K562 (cell line): ENCODE measurements at regions not wholly inside any gene's neighbourhood (a gene's known extent, or its start where the extent isn't known, plus 50 kb on each side); places are given as distances from the start of the nearest gene placed in this dataset.

ENCODE experiments used
- CBFB ChIP-seq: sonication (generic); formaldehyde crosslinking; IDR thresholded peaks from 2 replicates; pipeline ENCODE4 v1.4.0; 2020; ENCODE audit warnings: mild to moderate bottlenecking, missing genetic modification reagents
- CREB1 ChIP-seq, 2 experiments: sonication (generic) in 1 of 2; formaldehyde crosslinking in 1 of 2; IDR thresholded peaks; 2 replicates each; pipeline versions ENCODE4 v1.6.1 to v1.8.0; 2012 to 2022; ENCODE audit warnings: inconsistent platforms in 1 of 2, mild to moderate bottlenecking in 1 of 2, missing genetic modification reagents in 1 of 2, moderate library complexity in 1 of 2
- EP300 ChIP-seq: IDR thresholded peaks from 2 replicates; pipeline ENCODE4 v1.6.1; 2012; ENCODE audit warnings: low read length, improper control_type of control experiment
- EZH2 ChIP-seq: IDR thresholded peaks from 2 replicates; pipeline ENCODE4 v1.6.1; 2012; ENCODE audit warnings: low read depth, mild to moderate bottlenecking, inconsistent platforms, low read length, borderline replicate concordance
- HCFC1 ChIP-seq: IDR thresholded peaks from 2 replicates; pipeline ENCODE4 v1.6.1; 2012; ENCODE audit warnings: low read depth, low read length, improper control_type of control experiment
- PML ChIP-seq: IDR thresholded peaks from 2 replicates; pipeline ENCODE4 v1.6.1; 2012; ENCODE audit warnings: low read length, inconsistent platforms
- POLR2A ChIP-seq: fragments of 450-650 bp; conservative IDR thresholded peaks from 2 replicates; pipeline ENCODE4 v1.6.1; 2016
- POLR2AphosphoS5 ChIP-seq: IDR thresholded peaks from 2 replicates; pipeline ENCODE4 v1.6.1; 2011; ENCODE audit warnings: mild to moderate bottlenecking, low read depth, low read length, moderate library complexity; ENCODE audit not compliant: control insufficient read depth, insufficient read depth
- YY1 ChIP-seq, 3 experiments: IDR thresholded peaks; 2 replicates each; pipeline ENCODE4 v1.6.1; 2011; ENCODE audit warnings: low read length in 2 of 3, mild to moderate bottlenecking in 2 of 3, moderate library complexity in 2 of 3, borderline replicate concordance in 1 of 3, control low read depth in 1 of 3, low read depth in 1 of 3; ENCODE audit not compliant: insufficient read depth in 3 of 3, insufficient replicate concordance in 2 of 3, control insufficient read depth in 1 of 3, insufficient read length in 1 of 3; ENCODE audit errors: extremely low read depth in 1 of 3
- ZNF124 ChIP-seq: sonication (generic); formaldehyde crosslinking; IDR thresholded peaks from 2 replicates; pipeline ENCODE4 v1.8.1; 2022; ENCODE audit warnings: missing genetic modification reagents
- TF ChIP-seq, protein P1 (sequence below), 2 experiments: fragments of 450-650 bp; IDR thresholded peaks; 2 replicates each; pipeline ENCODE4 v1.6.1; 2018; ENCODE audit warnings: mild to moderate bottlenecking in 2 of 2, low read depth in 1 of 2; ENCODE audit not compliant: partially characterized antibody in 2 of 2
- TF ChIP-seq, protein P2 (sequence below), 3 experiments: IDR thresholded peaks in 2 of 3; conservative IDR thresholded peaks in 1 of 3; 2 replicates each; pipeline ENCODE4 v1.5.1; 2011 to 2012; ENCODE audit warnings: low read length in 3 of 3, mild to moderate bottlenecking in 3 of 3, control low read depth in 2 of 3, improper control_type of control experiment in 1 of 3, inconsistent platforms in 1 of 3, low read depth in 1 of 3, mixed read lengths in 1 of 3, moderate library complexity in 1 of 3; ENCODE audit not compliant: insufficient read depth in 2 of 3
- TF ChIP-seq, protein P3 (sequence below): sonication (generic); formaldehyde crosslinking; IDR thresholded peaks from 2 replicates; pipeline ENCODE4 v1.5.0; 2020; ENCODE audit warnings: missing genetic modification reagents
- TF ChIP-seq, protein P4 (sequence below): sonication (generic); formaldehyde crosslinking; IDR thresholded peaks from 2 replicates; pipeline ENCODE4 v1.8.0; 2023; ENCODE audit warnings: missing genetic modification reagents, mild to moderate bottlenecking, borderline replicate concordance

DNA sequence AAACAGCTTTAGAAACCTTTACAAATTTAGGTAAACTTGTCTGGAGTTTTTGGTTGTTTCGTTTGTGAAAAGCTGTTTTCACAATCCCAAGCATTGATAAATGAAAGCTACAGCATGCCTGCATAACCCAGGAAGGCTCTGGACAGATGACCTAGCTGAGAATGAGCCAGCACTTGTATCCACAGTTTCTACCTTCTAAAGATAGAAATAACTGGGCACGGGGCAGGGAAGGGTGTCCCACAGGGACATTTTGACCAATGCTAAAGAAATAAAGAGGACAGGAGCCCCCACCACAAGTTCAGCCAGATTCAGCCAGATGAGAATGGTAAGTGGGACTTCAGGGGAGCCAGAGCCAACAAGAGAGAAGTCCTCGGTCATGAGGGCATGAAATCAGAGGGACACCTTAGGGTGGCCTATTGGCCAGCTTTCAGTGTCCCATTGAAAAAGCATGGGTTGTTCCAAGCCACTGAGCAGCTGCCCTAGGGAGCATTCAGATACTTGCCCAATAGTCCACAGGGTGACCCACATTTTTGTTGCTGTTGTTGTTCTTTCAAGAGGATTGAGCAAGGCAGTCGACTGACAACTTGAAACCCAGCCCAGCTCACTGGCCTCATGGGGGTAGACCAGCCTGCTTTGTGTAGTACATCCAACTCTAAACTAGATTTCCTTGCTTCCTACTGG is 140.3 kb upstream of the NUDT4 start:
- TF ChIP-seq ZNF124 (CRISPR knock-in tag) = no peak
- TF ChIP-seq POLR2AphosphoS5 = no peak
- no peak for TF ChIP-seq EZH2
- no peak for TF ChIP-seq EP300
- TF ChIP-seq, protein P1, sequence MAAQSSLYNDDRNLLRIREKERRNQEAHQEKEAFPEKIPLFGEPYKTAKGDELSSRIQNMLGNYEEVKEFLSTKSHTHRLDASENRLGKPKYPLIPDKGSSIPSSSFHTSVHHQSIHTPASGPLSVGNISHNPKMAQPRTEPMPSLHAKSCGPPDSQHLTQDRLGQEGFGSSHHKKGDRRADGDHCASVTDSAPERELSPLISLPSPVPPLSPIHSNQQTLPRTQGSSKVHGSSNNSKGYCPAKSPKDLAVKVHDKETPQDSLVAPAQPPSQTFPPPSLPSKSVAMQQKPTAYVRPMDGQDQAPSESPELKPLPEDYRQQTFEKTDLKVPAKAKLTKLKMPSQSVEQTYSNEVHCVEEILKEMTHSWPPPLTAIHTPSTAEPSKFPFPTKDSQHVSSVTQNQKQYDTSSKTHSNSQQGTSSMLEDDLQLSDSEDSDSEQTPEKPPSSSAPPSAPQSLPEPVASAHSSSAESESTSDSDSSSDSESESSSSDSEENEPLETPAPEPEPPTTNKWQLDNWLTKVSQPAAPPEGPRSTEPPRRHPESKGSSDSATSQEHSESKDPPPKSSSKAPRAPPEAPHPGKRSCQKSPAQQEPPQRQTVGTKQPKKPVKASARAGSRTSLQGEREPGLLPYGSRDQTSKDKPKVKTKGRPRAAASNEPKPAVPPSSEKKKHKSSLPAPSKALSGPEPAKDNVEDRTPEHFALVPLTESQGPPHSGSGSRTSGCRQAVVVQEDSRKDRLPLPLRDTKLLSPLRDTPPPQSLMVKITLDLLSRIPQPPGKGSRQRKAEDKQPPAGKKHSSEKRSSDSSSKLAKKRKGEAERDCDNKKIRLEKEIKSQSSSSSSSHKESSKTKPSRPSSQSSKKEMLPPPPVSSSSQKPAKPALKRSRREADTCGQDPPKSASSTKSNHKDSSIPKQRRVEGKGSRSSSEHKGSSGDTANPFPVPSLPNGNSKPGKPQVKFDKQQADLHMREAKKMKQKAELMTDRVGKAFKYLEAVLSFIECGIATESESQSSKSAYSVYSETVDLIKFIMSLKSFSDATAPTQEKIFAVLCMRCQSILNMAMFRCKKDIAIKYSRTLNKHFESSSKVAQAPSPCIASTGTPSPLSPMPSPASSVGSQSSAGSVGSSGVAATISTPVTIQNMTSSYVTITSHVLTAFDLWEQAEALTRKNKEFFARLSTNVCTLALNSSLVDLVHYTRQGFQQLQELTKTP (IDR thresholded peaks at IDR 0.05; ENCODE audit: low read depth in 1 of 2, partially characterized antibody in 2 of 2) = no peak
- no peak for TF ChIP-seq YY1 (IDR thresholded peaks at IDR 0.05; ENCODE audit: borderline replicate concordance in 1 of 3, control insufficient read depth in 1 of 3, extremely low read depth in 1 of 3, insufficient read depth in 3 of 3, insufficient read length in 1 of 3, insufficient replicate concordance in 2 of 3, low read depth in 1 of 3, low read length in 2 of 3)
- TF ChIP-seq, protein P2, sequence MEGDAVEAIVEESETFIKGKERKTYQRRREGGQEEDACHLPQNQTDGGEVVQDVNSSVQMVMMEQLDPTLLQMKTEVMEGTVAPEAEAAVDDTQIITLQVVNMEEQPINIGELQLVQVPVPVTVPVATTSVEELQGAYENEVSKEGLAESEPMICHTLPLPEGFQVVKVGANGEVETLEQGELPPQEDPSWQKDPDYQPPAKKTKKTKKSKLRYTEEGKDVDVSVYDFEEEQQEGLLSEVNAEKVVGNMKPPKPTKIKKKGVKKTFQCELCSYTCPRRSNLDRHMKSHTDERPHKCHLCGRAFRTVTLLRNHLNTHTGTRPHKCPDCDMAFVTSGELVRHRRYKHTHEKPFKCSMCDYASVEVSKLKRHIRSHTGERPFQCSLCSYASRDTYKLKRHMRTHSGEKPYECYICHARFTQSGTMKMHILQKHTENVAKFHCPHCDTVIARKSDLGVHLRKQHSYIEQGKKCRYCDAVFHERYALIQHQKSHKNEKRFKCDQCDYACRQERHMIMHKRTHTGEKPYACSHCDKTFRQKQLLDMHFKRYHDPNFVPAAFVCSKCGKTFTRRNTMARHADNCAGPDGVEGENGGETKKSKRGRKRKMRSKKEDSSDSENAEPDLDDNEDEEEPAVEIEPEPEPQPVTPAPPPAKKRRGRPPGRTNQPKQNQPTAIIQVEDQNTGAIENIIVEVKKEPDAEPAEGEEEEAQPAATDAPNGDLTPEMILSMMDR (IDR thresholded peaks at IDR 0.05 in 2 of 3, conservative IDR thresholded peaks at IDR 0.05 in 1 of 3; ENCODE audit: insufficient read depth in 2 of 3, low read depth in 1 of 3, low read length in 3 of 3) = no peak
- TF ChIP-seq, protein P3, sequence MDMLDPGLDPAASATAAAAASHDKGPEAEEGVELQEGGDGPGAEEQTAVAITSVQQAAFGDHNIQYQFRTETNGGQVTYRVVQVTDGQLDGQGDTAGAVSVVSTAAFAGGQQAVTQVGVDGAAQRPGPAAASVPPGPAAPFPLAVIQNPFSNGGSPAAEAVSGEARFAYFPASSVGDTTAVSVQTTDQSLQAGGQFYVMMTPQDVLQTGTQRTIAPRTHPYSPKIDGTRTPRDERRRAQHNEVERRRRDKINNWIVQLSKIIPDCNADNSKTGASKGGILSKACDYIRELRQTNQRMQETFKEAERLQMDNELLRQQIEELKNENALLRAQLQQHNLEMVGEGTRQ (CRISPR knock-in tag) = no peak
- no peak for TF ChIP-seq CREB1 (IDR thresholded peaks at IDR 0.05)
- no peak for TF ChIP-seq CREB1 (CRISPR knock-in tag; IDR thresholded peaks at IDR 0.05)
- no peak for TF ChIP-seq HCFC1
- no peak for TF ChIP-seq POLR2A
- no peak for TF ChIP-seq PML
- TF ChIP-seq CBFB = no peak
- TF ChIP-seq, protein P4, sequence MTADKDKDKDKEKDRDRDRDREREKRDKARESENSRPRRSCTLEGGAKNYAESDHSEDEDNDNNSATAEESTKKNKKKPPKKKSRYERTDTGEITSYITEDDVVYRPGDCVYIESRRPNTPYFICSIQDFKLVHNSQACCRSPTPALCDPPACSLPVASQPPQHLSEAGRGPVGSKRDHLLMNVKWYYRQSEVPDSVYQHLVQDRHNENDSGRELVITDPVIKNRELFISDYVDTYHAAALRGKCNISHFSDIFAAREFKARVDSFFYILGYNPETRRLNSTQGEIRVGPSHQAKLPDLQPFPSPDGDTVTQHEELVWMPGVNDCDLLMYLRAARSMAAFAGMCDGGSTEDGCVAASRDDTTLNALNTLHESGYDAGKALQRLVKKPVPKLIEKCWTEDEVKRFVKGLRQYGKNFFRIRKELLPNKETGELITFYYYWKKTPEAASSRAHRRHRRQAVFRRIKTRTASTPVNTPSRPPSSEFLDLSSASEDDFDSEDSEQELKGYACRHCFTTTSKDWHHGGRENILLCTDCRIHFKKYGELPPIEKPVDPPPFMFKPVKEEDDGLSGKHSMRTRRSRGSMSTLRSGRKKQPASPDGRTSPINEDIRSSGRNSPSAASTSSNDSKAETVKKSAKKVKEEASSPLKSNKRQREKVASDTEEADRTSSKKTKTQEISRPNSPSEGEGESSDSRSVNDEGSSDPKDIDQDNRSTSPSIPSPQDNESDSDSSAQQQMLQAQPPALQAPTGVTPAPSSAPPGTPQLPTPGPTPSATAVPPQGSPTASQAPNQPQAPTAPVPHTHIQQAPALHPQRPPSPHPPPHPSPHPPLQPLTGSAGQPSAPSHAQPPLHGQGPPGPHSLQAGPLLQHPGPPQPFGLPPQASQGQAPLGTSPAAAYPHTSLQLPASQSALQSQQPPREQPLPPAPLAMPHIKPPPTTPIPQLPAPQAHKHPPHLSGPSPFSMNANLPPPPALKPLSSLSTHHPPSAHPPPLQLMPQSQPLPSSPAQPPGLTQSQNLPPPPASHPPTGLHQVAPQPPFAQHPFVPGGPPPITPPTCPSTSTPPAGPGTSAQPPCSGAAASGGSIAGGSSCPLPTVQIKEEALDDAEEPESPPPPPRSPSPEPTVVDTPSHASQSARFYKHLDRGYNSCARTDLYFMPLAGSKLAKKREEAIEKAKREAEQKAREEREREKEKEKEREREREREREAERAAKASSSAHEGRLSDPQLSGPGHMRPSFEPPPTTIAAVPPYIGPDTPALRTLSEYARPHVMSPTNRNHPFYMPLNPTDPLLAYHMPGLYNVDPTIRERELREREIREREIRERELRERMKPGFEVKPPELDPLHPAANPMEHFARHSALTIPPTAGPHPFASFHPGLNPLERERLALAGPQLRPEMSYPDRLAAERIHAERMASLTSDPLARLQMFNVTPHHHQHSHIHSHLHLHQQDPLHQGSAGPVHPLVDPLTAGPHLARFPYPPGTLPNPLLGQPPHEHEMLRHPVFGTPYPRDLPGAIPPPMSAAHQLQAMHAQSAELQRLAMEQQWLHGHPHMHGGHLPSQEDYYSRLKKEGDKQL (CRISPR knock-in tag) = no peak
